PC-9 (cell line): ENCODE measurements at regions not wholly inside any gene's neighbourhood (a gene's known extent, or its start where the extent isn't known, plus 50 kb on each side); places are given as distances from the start of the nearest gene placed in this dataset.

ENCODE experiments used
- BruUV-seq: library from RNA; stranded (reverse); fragments of 400-500 nt; replicated peaks from 2 replicates; lab custom pipeline; 2021; lab: Mats Ljungman, UMichigan
- CTCF ChIA-PET: fragments of 300-600 bp; sonication (Branson Sonifier 250); formaldehyde crosslinking; loops from one replicate; lab custom pipeline; 2022; ENCODE audit warnings: antibody characterized with exemption; lab: Charles Lee
- POLR2A ChIA-PET: fragments of 300-600 bp; sonication (Branson Sonifier 250); formaldehyde crosslinking; loops from one replicate; lab custom pipeline; 2022; ENCODE audit warnings: antibody characterized with exemption; ENCODE audit not compliant: unreplicated experiment; lab: Charles Lee
- DNase-seq, 2 experiments: peaks; one replicate each; pipeline versions ENCODE4 v3.0.0 to v3.0.0-alpha.2; 2015 to 2022; ENCODE audit warnings: mixed read lengths in 1 of 2
- H2AFZ ChIP-seq: fragments of 200-600 bp; sonication (generic); 2 replicates; pipeline ENCODE4 v1.8.1; 2017; ENCODE audit warnings: antibody characterized with exemption
- H3F3A ChIP-seq: fragments of 200-600 bp; sonication (generic); 2 replicates; pipeline ENCODE4 v1.8.1; 2017; ENCODE audit warnings: antibody characterized with exemption, mild to moderate bottlenecking, low read depth; ENCODE audit not compliant: insufficient read depth
- H3K27ac ChIP-seq: fragments of 200-600 bp; sonication (generic); 2 replicates; pipeline ENCODE4 v1.6.1; 2016; ENCODE audit warnings: mixed run types
- H3K27me3 ChIP-seq: fragments of 200-600 bp; sonication (generic); 2 replicates; pipeline ENCODE4 v1.6.1; 2016; ENCODE audit warnings: low read depth, mixed run types; ENCODE audit not compliant: insufficient read depth
- H3K36me3 ChIP-seq: fragments of 200-600 bp; sonication (generic); 2 replicates; pipeline ENCODE4 v1.6.1; 2016; ENCODE audit warnings: low read depth, mixed run types
- H3K4me1 ChIP-seq: fragments of 200-600 bp; sonication (generic); replicated peaks from 2 replicates; pipeline ENCODE4 v1.6.1; 2016; ENCODE audit warnings: mixed run types; ENCODE audit not compliant: insufficient read depth
- H3K4me2 ChIP-seq: fragments of 200-600 bp; sonication (generic); 2 replicates; pipeline ENCODE4 v1.6.1; 2017; ENCODE audit warnings: mixed run types
- H3K4me3 ChIP-seq: fragments of 200-600 bp; sonication (generic); 2 replicates; pipeline ENCODE4 v1.6.1; 2016; ENCODE audit warnings: mixed run types
- H3K79me2 ChIP-seq: fragments of 200-600 bp; sonication (generic); 2 replicates; pipeline ENCODE4 v1.6.1; 2017; ENCODE audit warnings: low read depth, mixed run types
- H3K9me2 ChIP-seq: fragments of 200-600 bp; sonication (generic); 2 replicates; pipeline ENCODE4 v1.8.1; 2017; ENCODE audit warnings: mild to moderate bottlenecking; ENCODE audit not compliant: insufficient read depth
- H3K9me3 ChIP-seq: fragments of 200-600 bp; sonication (generic); 2 replicates; pipeline ENCODE4 v1.8.1; 2016; ENCODE audit warnings: low read depth; ENCODE audit not compliant: insufficient read depth
- H4K20me1 ChIP-seq: fragments of 200-600 bp; sonication (generic); 2 replicates; pipeline ENCODE4 v1.8.1; 2017; ENCODE audit not compliant: insufficient read depth
- CTCF ChIP-seq: fragments of 200-600 bp; sonication (generic); conservative IDR thresholded peaks from 2 replicates; pipeline ENCODE4 v1.6.1; 2017; ENCODE audit warnings: mixed run types, antibody characterized with exemption, mild to moderate bottlenecking, moderate library complexity
- EZH2 ChIP-seq: fragments of 200-600 bp; sonication (generic); IDR thresholded peaks from 2 replicates; pipeline ENCODE4 v1.8.0; 2017; ENCODE audit warnings: antibody characterized with exemption, low read depth
- intact Hi-C: fragments of 100-400 bp; cut with micrococcal nuclease; formaldehyde crosslinking; loops from one replicate; pipeline ENCODE4 v1.10.0; 2022; ENCODE audit not compliant: unreplicated experiment

DNA sequence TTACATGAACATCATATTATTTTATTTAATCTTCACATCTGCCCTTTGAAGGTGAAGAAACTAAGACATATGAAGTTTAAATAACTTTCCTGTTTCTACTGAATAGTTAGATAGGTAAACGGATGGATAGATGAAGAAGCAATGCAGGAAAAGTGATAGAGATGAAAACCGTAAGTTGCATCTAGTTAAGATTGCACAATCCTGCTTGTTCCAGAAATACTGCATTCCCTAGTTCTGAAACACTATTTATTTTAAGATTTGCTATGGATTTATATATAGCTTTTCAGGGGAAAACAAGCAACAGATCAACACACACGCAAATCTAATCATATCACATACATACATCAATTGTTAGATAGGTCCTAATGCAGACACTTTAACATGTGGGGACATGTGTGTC lies 512.7 kb upstream of the C16orf82 start:
- Histone ChIP-seq H3F3A (no peaks in the 10 kb centered on the region), H3K27ac (no peak overlapping the region), H3K79me2 (no peaks in the 10 kb centered on the region), H3K36me3 (no peaks in the 10 kb centered on the region), H3K4me1 (no peaks in the 10 kb centered on the region), H3K9me2 (no peaks in the 10 kb centered on the region), H3K4me2 (no peak overlapping the region), H2AFZ (no peak overlapping the region), H3K9me3 (no peaks in the 10 kb centered on the region), H4K20me1 (no peaks in the 10 kb centered on the region), H3K27me3 (no peaks in the 10 kb centered on the region), H3K4me3 (no peak overlapping the region)
- ChIA-PET CTCF (no interaction called here), POLR2A (interaction anchor here (0.6 kb wide), 2 partner anchors 15 to 489 kb away, joined by 5 to 7 read pairs; no protein-coding TSS in a partner anchor)
- DNase-seq, result no peak
- TF ChIP-seq EZH2 (no peak), CTCF (no peak)
- intact Hi-C loops, result no loop called here
- BruUV-seq, result no TSS peak

GRCh38 chr16:26561303-26561702 lies 505.4 kb upstream of the C16orf82 start:
- no peak overlapping the region for H3K4me2 ChIP-seq
- H3K27ac ChIP-seq, result no peak overlapping the region
- no peaks in the 10 kb centered on the region for H3K79me2 ChIP-seq
- DNase-seq, result no peak
- no peaks in the 10 kb centered on the region for H3K36me3 ChIP-seq
- ChIA-PET CTCF (no interaction called here), POLR2A (no interaction called here)
- H4K20me1 ChIP-seq, result no peaks in the 10 kb centered on the region
- H3K4me3 ChIP-seq, result no peak overlapping the region
- H2AFZ ChIP-seq, result no peak overlapping the region
- no peaks in the 10 kb centered on the region for H3F3A ChIP-seq
- intact Hi-C loops, result no loop called here
- no peaks in the 10 kb centered on the region for H3K9me3 ChIP-seq
- H3K9me2 ChIP-seq, result no peaks in the 10 kb centered on the region
- no peaks in the 10 kb centered on the region for H3K4me1 ChIP-seq
- BruUV-seq, result no TSS peak
- no peak for TF ChIP-seq EZH2
- TF ChIP-seq CTCF, result no peak
- H3K27me3 ChIP-seq, result no peaks in the 10 kb centered on the region

DNA sequence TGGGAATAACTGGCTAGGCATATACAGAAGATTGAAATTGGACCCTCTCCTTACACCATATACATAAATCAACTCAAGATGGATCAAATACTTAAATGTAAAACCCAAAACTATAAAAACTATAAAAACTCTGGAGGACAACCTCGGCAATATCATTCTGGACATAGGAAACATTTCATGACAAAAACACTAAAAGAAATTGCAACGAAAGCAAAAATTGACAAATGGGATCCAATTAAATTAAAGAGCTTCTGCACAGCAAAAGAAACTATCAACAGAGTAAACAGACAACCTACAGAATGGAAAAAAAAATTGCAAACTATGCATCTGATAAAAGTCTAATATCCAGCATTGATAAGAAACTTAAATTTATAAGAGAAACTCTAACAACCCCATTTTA lies 503.7 kb upstream of the C16orf82 start:
- Histone ChIP-seq H3K9me3 (no peaks in the 10 kb centered on the region), H3K27me3 (peaks cover 9% of the 10 kb centered on the region), H3K27ac (no peak overlapping the region), H3F3A (no peaks in the 10 kb centered on the region), H3K4me1 (no peaks in the 10 kb centered on the region), H4K20me1 (no peaks in the 10 kb centered on the region; the same call in 1 of the 2 replicates), H2AFZ (no peak overlapping the region), H3K4me3 (no peak overlapping the region), H3K4me2 (no peak overlapping the region), H3K36me3 (no peaks in the 10 kb centered on the region), H3K79me2 (no peaks in the 10 kb centered on the region), H3K9me2 (no peaks in the 10 kb centered on the region)
- CTCF ChIA-PET, result no interaction called here
- POLR2A ChIA-PET, result no interaction called here
- BruUV-seq, result no TSS peak
- intact Hi-C loops, result no loop called here
- TF ChIP-seq EZH2 (no peak), CTCF (no peak)
- no peak for DNase-seq
